HEK293 (cell line): ENCODE measurements at regions not wholly inside any gene's neighbourhood (a gene's known extent, or its start where the extent isn't known, plus 50 kb on each side); places are given as distances from the start of the nearest gene placed in this dataset.

ENCODE experiments used
- CTCF ChIA-PET: fragments of 350-600 bp; formaldehyde crosslinking; extraction: SDS; loops from one replicate; lab custom pipeline; 2021; ENCODE audit warnings: antibody characterized with exemption; lab: Yijun Ruan, JAX
- POLR2A ChIA-PET: fragments of 300-600 bp; formaldehyde crosslinking; extraction: SDS; loops from one replicate; lab custom pipeline; 2020; ENCODE audit warnings: antibody characterized with exemption, inconsistent platforms; lab: Yijun Ruan, JAX
- H3K27ac ChIP-seq: fragments of 200-500 bp; sonication (Bioruptor generic); 2 replicates; pipeline ENCODE4 v1.5.1; 2014; ENCODE audit warnings: low read depth, low read length, control low read depth, inconsistent platforms; ENCODE audit errors: extremely low read depth
- H3K36me3 ChIP-seq, 2 experiments: fragments of 200-500 bp in 1 of 2; sonication (Bioruptor generic) in 1 of 2; 1 replicate in 1 of 2; 2 replicates in 1 of 2; pipeline ENCODE4 v1.5.1; 2014 to 2017; ENCODE audit warnings: inconsistent platforms in 2 of 2, low read length in 2 of 2; ENCODE audit not compliant: control insufficient read depth in 2 of 2, insufficient read depth in 1 of 2
- H3K4me1 ChIP-seq: fragments of 200-500 bp; sonication (Bioruptor generic); 2 replicates; pipeline ENCODE4 v1.5.1; 2014; ENCODE audit warnings: mild to moderate bottlenecking, low read length, inconsistent platforms; ENCODE audit not compliant: control insufficient read depth, insufficient read depth
- H3K4me3 ChIP-seq: 2 replicates; pipeline ENCODE4 v1.5.1; 2011; ENCODE audit warnings: low read depth, mild to moderate bottlenecking, control low read depth, low read length, moderate library complexity
- H3K9me3 ChIP-seq: fragments of 200-500 bp; sonication (Bioruptor generic); 2 replicates; pipeline ENCODE4 v1.5.1; 2014; ENCODE audit warnings: low read depth, low read length, inconsistent platforms; ENCODE audit not compliant: control insufficient read depth, insufficient read depth
- BCL11B ChIP-seq: fragments of 450-650 bp; formaldehyde crosslinking; IDR thresholded peaks from 2 replicates; pipeline ENCODE4 v1.5.1; 2016; ENCODE audit warnings: low read depth, missing biosample characterization, missing genetic modification characterization
- BCL6B ChIP-seq: fragments of 450-650 bp; formaldehyde crosslinking; IDR thresholded peaks from 2 replicates; pipeline ENCODE4 v1.5.1; 2017; ENCODE audit warnings: missing biosample characterization, missing genetic modification characterization
- EGR2 ChIP-seq: fragments of 450-650 bp; formaldehyde crosslinking; IDR thresholded peaks from 2 replicates; pipeline ENCODE4 v1.5.1; 2016; ENCODE audit warnings: low read depth, missing biosample characterization, missing genetic modification characterization
- KLF7 ChIP-seq: fragments of 450-650 bp; formaldehyde crosslinking; IDR thresholded peaks from 2 replicates; pipeline ENCODE4 v1.5.1; 2016; ENCODE audit warnings: missing biosample characterization, missing genetic modification characterization, borderline replicate concordance
- KLF9 ChIP-seq: fragments of 450-650 bp; formaldehyde crosslinking; IDR thresholded peaks from 2 replicates; pipeline ENCODE4 v1.5.1; 2016; ENCODE audit warnings: missing biosample characterization, missing genetic modification characterization, low read depth
- MYNN ChIP-seq: fragments of 450-650 bp; formaldehyde crosslinking; IDR thresholded peaks from 2 replicates; pipeline ENCODE4 v1.5.1; 2016; ENCODE audit warnings: missing biosample characterization, missing genetic modification characterization, borderline replicate concordance
- SCRT2 ChIP-seq: fragments of 450-650 bp; formaldehyde crosslinking; IDR thresholded peaks from 2 replicates; pipeline ENCODE4 v1.5.1; 2016; ENCODE audit warnings: missing biosample characterization, missing genetic modification characterization
- SETDB1 ChIP-seq: IDR thresholded peaks from one replicate; pipeline ENCODE4 v1.6.1; 2017; ENCODE audit warnings: mild to moderate bottlenecking, low read length, moderate library complexity, mixed read lengths; ENCODE audit not compliant: insufficient read length
- ZEB2 ChIP-seq: fragments of 450-650 bp; formaldehyde crosslinking; IDR thresholded peaks from 2 replicates; pipeline ENCODE4 v1.5.1; 2016; ENCODE audit warnings: missing biosample characterization, missing genetic modification characterization
- ZNF133 ChIP-seq: fragments of 450-650 bp; formaldehyde crosslinking; IDR thresholded peaks from 2 replicates; pipeline ENCODE4 v1.5.1; 2016; ENCODE audit warnings: missing biosample characterization, missing genetic modification characterization
- ZNF155 ChIP-seq: fragments of 450-650 bp; formaldehyde crosslinking; IDR thresholded peaks from 2 replicates; pipeline ENCODE4 v1.5.1; 2016; ENCODE audit warnings: missing biosample characterization, missing genetic modification characterization
- ZNF16 ChIP-seq: fragments of 450-650 bp; formaldehyde crosslinking; IDR thresholded peaks from 2 replicates; pipeline ENCODE4 v1.5.1; 2016; ENCODE audit warnings: low read depth, missing biosample characterization, missing genetic modification characterization
- ZNF169 ChIP-seq: fragments of 450-650 bp; formaldehyde crosslinking; IDR thresholded peaks from 2 replicates; pipeline ENCODE4 v1.5.1; 2016; ENCODE audit warnings: missing biosample characterization, missing genetic modification characterization
- ZNF214 ChIP-seq: fragments of 450-650 bp; formaldehyde crosslinking; IDR thresholded peaks from 2 replicates; pipeline ENCODE4 v1.5.1; 2017; ENCODE audit warnings: missing biosample characterization, mild to moderate bottlenecking, missing genetic modification characterization, borderline replicate concordance
- ZNF23 ChIP-seq: fragments of 450-650 bp; formaldehyde crosslinking; IDR thresholded peaks from 2 replicates; pipeline ENCODE4 v1.5.1; 2016; ENCODE audit warnings: missing biosample characterization, missing genetic modification characterization, borderline replicate concordance
- ZNF266 ChIP-seq: fragments of 450-650 bp; formaldehyde crosslinking; IDR thresholded peaks from 2 replicates; pipeline ENCODE4 v1.5.1; 2016; ENCODE audit warnings: missing biosample characterization, missing genetic modification characterization, low read depth
- ZNF335 ChIP-seq: fragments of 450-650 bp; formaldehyde crosslinking; conservative IDR thresholded peaks from 2 replicates; pipeline ENCODE4 v1.5.1; 2016; ENCODE audit warnings: missing biosample characterization, missing genetic modification characterization
- ZNF391 ChIP-seq: fragments of 450-650 bp; formaldehyde crosslinking; IDR thresholded peaks from 2 replicates; pipeline ENCODE4 v1.5.1; 2016; ENCODE audit warnings: low read depth, missing biosample characterization, missing genetic modification characterization, borderline replicate concordance
- ZNF433 ChIP-seq: fragments of 450-650 bp; formaldehyde crosslinking; IDR thresholded peaks from 2 replicates; pipeline ENCODE4 v1.5.1; 2016; ENCODE audit warnings: missing biosample characterization, missing genetic modification characterization, low read depth
- ZNF473 ChIP-seq: fragments of 450-650 bp; formaldehyde crosslinking; IDR thresholded peaks from 2 replicates; pipeline ENCODE4 v1.5.1; 2017; ENCODE audit warnings: missing biosample characterization, missing genetic modification characterization
- ZNF510 ChIP-seq: fragments of 450-650 bp; formaldehyde crosslinking; IDR thresholded peaks from 2 replicates; pipeline ENCODE4 v1.5.1; 2018; ENCODE audit warnings: mild to moderate bottlenecking, missing genetic modification characterization, missing biosample characterization; ENCODE audit not compliant: insufficient replicate concordance
- ZNF529 ChIP-seq: fragments of 450-650 bp; formaldehyde crosslinking; IDR thresholded peaks from 2 replicates; pipeline ENCODE4 v1.5.1; 2017; ENCODE audit warnings: missing genetic modification characterization, missing biosample characterization; ENCODE audit not compliant: insufficient replicate concordance
- ZNF548 ChIP-seq: fragments of 450-650 bp; formaldehyde crosslinking; IDR thresholded peaks from 2 replicates; pipeline ENCODE4 v1.5.1; 2016; ENCODE audit warnings: missing biosample characterization, missing genetic modification characterization
- ZNF549 ChIP-seq: fragments of 450-650 bp; IDR thresholded peaks from 2 replicates; pipeline ENCODE4 v1.5.1; 2018; ENCODE audit warnings: missing biosample characterization, missing genetic modification characterization, mild to moderate bottlenecking, inconsistent platforms, moderate library complexity
- ZNF561 ChIP-seq: fragments of 450-650 bp; IDR thresholded peaks from 2 replicates; pipeline ENCODE4 v1.5.1; 2018; ENCODE audit warnings: missing biosample characterization, missing genetic modification characterization, borderline replicate concordance
- ZNF626 ChIP-seq: fragments of 450-650 bp; sonication (Bioruptor Pico); formaldehyde crosslinking; IDR thresholded peaks from 2 replicates; pipeline ENCODE4 v1.5.1; 2018; ENCODE audit warnings: missing biosample characterization, missing genetic modification characterization, inconsistent platforms
- ZNF692 ChIP-seq: fragments of 450-650 bp; formaldehyde crosslinking; IDR thresholded peaks from 2 replicates; pipeline ENCODE4 v1.5.1; 2016; ENCODE audit warnings: missing biosample characterization, missing genetic modification characterization
- ZNF768 ChIP-seq: fragments of 450-650 bp; formaldehyde crosslinking; IDR thresholded peaks from 2 replicates; pipeline ENCODE4 v1.5.1; 2018; ENCODE audit warnings: missing biosample characterization, mild to moderate bottlenecking, missing genetic modification characterization
- ZNF843 ChIP-seq: fragments of 450-650 bp; formaldehyde crosslinking; IDR thresholded peaks from 2 replicates; pipeline ENCODE4 v1.5.1; 2016; ENCODE audit warnings: missing biosample characterization, missing genetic modification characterization
- TF ChIP-seq, protein P1 (sequence below): fragments of 450-650 bp; formaldehyde crosslinking; optimal IDR thresholded peaks from 2 replicates; pipeline ENCODE3; 2016; ENCODE audit warnings: missing biosample characterization, mild to moderate bottlenecking, missing genetic modification characterization
- TF ChIP-seq, protein P2 (sequence below): fragments of 450-650 bp; formaldehyde crosslinking; IDR thresholded peaks from 2 replicates; pipeline ENCODE4 v1.5.1; 2016; ENCODE audit warnings: missing biosample characterization, missing genetic modification characterization, borderline replicate concordance

DNA sequence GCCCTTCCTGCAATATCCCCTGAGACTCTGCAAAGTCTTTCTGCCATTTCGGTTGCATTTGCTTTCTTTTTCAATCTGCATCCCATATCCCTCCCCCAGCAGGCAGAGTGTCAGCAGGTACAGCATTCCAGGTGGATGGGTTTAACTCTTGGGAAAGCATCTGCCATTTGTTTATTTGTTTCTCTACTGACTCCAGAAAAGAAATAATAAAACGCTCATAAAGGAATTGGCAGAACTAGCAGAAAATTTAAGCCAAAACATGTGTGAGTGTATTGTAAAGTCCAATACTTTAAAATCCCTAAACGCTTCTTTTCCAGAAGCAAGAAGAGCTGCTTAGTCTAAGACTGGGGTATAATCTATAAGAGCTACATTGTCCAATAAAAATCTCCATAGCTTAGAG, 393.8 kb downstream of the TNS3 start (continued):
- TF ChIP-seq ZNF266 (tag by site-specific recombination) (no peak), ZNF335 (no peak), MYNN (tag by site-specific recombination) (no peak), ZNF768 (tag by site-specific recombination) (no peak)

- Histone ChIP-seq H3K27ac (no peak overlapping the region), H3K4me3 (no peak overlapping the region), H3K36me3 (no peaks in the 10 kb centered on the region), H3K4me1 (no peaks in the 10 kb centered on the region), H3K9me3 (no peaks in the 10 kb centered on the region)
- TF ChIP-seq ZNF169 (tag by site-specific recombination) (no peak), ZEB2 (no peak), ZNF529 (tag by site-specific recombination) (no peak), KLF7 (tag by site-specific recombination) (no peak), ZNF548 (no peak), KLF9 (tag by site-specific recombination) (no peak), EGR2 (tag by site-specific recombination) (no peak), ZNF23 (tag by site-specific recombination) (no peak), ZNF214 (tag by site-specific recombination) (no peak)
- ChIA-PET POLR2A (no interaction called here), CTCF (interaction anchor here (0.8 to 1.3 kb wide), 4 partner anchors 9 to 633 kb away, joined by 3 read pairs; no protein-coding TSS in a partner anchor)
These were observed 395.6 kb downstream of the TNS3 start for GRCh38 chr7:47186316-47186715.

- H3K4me1 ChIP-seq: no peaks in the 10 kb centered on the region
- no peak overlapping the region for H3K4me3 ChIP-seq
- no peaks in the 10 kb centered on the region for H3K36me3 ChIP-seq
- ChIA-PET POLR2A (no interaction called here), CTCF (interaction anchor here (0.6 to 1.3 kb wide), 5 partner anchors 10 to 1263 kb away, joined by 3 to 7 read pairs (median 4); no protein-coding TSS in a partner anchor)
- no peak for TF ChIP-seq ZNF16 (tag by site-specific recombination)
- no peak for TF ChIP-seq ZNF843 (tag by site-specific recombination)
- TF ChIP-seq BCL11B (tag by site-specific recombination): no peak
- no peak for TF ChIP-seq ZNF561 (tag by site-specific recombination)
- TF ChIP-seq SETDB1: no peak
- no peak for TF ChIP-seq SCRT2
- TF ChIP-seq, protein P1, sequence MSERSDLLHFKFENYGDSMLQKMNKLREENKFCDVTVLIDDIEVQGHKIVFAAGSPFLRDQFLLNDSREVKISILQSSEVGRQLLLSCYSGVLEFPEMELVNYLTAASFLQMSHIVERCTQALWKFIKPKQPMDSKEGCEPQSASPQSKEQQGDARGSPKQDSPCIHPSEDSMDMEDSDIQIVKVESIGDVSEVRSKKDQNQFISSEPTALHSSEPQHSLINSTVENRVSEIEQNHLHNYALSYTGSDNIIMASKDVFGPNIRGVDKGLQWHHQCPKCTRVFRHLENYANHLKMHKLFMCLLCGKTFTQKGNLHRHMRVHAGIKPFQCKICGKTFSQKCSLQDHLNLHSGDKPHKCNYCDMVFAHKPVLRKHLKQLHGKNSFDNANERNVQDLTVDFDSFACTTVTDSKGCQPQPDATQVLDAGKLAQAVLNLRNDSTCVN (tag by site-specific recombination): no peak
- no peak for TF ChIP-seq ZNF133 (tag by site-specific recombination)
- no peak for TF ChIP-seq ZNF510 (tag by site-specific recombination)
- no peak for TF ChIP-seq ZNF155 (tag by site-specific recombination)
- TF ChIP-seq ZNF692 (tag by site-specific recombination): no peak
- TF ChIP-seq ZNF391 (tag by site-specific recombination): no peak
- TF ChIP-seq ZNF433 (tag by site-specific recombination): no peak
- no peak for TF ChIP-seq ZNF473 (tag by site-specific recombination)
- TF ChIP-seq, protein P2, sequence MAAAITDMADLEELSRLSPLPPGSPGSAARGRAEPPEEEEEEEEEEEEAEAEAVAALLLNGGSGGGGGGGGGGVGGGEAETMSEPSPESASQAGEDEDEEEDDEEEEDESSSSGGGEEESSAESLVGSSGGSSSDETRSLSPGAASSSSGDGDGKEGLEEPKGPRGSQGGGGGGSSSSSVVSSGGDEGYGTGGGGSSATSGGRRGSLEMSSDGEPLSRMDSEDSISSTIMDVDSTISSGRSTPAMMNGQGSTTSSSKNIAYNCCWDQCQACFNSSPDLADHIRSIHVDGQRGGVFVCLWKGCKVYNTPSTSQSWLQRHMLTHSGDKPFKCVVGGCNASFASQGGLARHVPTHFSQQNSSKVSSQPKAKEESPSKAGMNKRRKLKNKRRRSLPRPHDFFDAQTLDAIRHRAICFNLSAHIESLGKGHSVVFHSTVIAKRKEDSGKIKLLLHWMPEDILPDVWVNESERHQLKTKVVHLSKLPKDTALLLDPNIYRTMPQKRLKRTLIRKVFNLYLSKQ: no peak
- TF ChIP-seq ZNF626 (tag by site-specific recombination): no peak
- no peak for TF ChIP-seq BCL6B
- TF ChIP-seq ZNF549 (tag by site-specific recombination): no peak
- no peaks in the 10 kb centered on the region for H3K9me3 ChIP-seq
- H3K27ac ChIP-seq: no peak overlapping the region
These were observed 396.1 kb downstream of the TNS3 start for GRCh38 chr7:47185839-47186238.
